ENCODE measurements at regions not wholly inside any gene's neighbourhood (a gene's known extent, or its start where the extent isn't known, plus 50 kb on each side); places are given as distances from the start of the nearest gene placed in this dataset.

DNA sequence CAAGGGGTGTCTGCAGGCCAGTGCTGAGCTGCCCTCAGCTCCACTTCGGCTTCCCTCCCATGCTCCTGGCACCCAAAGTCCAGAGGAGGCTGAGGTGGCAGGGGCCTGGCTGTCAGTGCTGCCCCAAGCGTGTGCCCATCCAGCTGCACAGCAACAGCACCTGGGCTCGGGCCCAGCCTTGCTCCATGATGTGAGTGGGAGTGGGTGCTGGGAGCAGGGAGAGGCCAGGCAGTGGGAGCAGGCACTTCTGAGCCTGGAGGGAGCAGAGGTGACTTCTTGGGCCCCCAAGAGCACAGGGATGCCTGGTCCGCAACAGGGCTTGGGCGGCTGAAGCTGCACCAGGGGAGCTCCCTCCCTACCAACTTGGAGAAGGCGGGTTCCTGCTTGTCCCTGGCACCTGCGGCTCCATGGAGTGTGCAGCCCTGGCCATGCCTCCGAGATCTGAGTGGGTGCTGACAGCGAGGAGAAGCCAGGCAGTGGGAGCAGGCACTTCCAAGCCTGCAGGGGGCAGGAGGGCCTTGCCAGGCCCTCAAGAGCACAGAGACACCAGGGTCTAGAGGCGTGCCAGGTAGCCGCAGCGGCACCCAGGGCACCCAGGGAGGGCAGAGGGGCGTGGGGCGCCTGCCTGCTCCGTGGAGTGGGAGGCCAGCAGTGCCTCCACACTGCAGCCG lies 366.7 kb upstream of the SGO1 start:
- Histone ChIP-seq H2BK20ac (ENCODE audit: low read length) (no peak overlapping the region), H3K4me1 (replicated peaks in 1 of 4; ENCODE audit: control insufficient read depth in 3 of 4, insufficient read depth in 4 of 4, low read length in 3 of 4) (no peaks in the 10 kb centered on the region), H3K36me3 (ENCODE audit: control insufficient read depth in 2 of 4, insufficient read depth in 4 of 4, low read length in 3 of 4) (no peaks in the 10 kb centered on the region; a peak in 1 of 8 replicates), H3K4me2 (ENCODE audit: insufficient read depth in 1 of 2, low read depth in 2 of 2, low read length in 2 of 2) (no peak overlapping the region), H2BK5ac (ENCODE audit: low read depth, low read length) (no peak overlapping the region), H2BK12ac (ENCODE audit: low read depth, low read length) (no peak overlapping the region), H3K9ac (replicated peaks in 1 of 4; ENCODE audit: extremely low read depth in 1 of 4, low read depth in 3 of 4, low read length in 3 of 4) (no peak overlapping the region), H2AFZ (ENCODE audit: low read length) (0 out of 2 replicates have a peak overlapping the region, but pooled peaks have one; percentile 20), H3K4ac (replicated peaks; ENCODE audit: insufficient read length, low read depth, low read length) (no peak overlapping the region), H3K27me3 (replicated peaks in 1 of 4; ENCODE audit: control insufficient read depth in 3 of 4, extremely low read depth in 1 of 4, insufficient read depth in 3 of 4, low read length in 3 of 4) (no peaks in the 10 kb centered on the region), H3K79me1 (ENCODE audit: low read depth, low read length) (no peaks in the 10 kb centered on the region), H3K23me2 (ENCODE audit: low read depth, low read length) (no peaks in the 10 kb centered on the region), H4K5ac (ENCODE audit: insufficient read length, low read depth, low read length) (no peak overlapping the region), H4K20me1 (replicated peaks in 1 of 2; ENCODE audit: control insufficient read depth in 1 of 2, insufficient read depth in 2 of 2, low read length in 2 of 2) (no peaks in the 10 kb centered on the region), H3K27ac (ENCODE audit: low read depth, low read length) (no peak overlapping the region), H3K23ac (ENCODE audit: insufficient read length) (no peak overlapping the region), H2AK5ac (ENCODE audit: low read depth, low read length) (no peak overlapping the region), H3K14ac (ENCODE audit: insufficient read length) (no peak overlapping the region), H3K4me3 (ENCODE audit: extremely low read depth in 1 of 4, insufficient read depth in 2 of 4, low read depth in 3 of 4, low read length in 4 of 4) (no peak overlapping the region), H3K9me3 (ENCODE audit: insufficient read depth in 2 of 2, low read depth in 1 of 2, low read length in 1 of 2) (peaks cover 0 to 9% of the 10 kb centered on the region in 2 experiments; a peak in 2 of 4 replicates), H3K79me2 (ENCODE audit: control insufficient read depth in 1 of 2, insufficient read depth in 2 of 2, low read length in 2 of 2) (no peaks in the 10 kb centered on the region), H2BK120ac (replicated peaks; ENCODE audit: low read depth, low read length) (no peak overlapping the region), H3K18ac (ENCODE audit: extremely low read depth, low read length) (no peak overlapping the region), H4K91ac (replicated peaks; ENCODE audit: insufficient read length, low read length) (no peak overlapping the region), H4K8ac (ENCODE audit: extremely low read depth, insufficient read depth, low read length) (no peak overlapping the region; the same call in 1 of the 2 replicates), H2BK15ac (ENCODE audit: low read length) (no peak overlapping the region), H3K56ac (replicated peaks; ENCODE audit: insufficient read length, low read depth, low read length) (no peak overlapping the region)
- DNase-seq (ENCODE audit: low read depth in 1 of 2, low spot score in 2 of 2) (no peak), FAIRE-seq (no peak)
- ChIA-PET CTCF (ENCODE audit: partially characterized antibody) (no interaction called here), POLR2A (ENCODE audit: partially characterized antibody) (no interaction called here)
- 91% methylated on average over 14 of the region's 16 CpGs; no CpG with 5 or more reads in 1 of the 2 experiments for WGBS, 2 experiments (ENCODE audit: extremely low coverage in 1 of 2, insufficient coverage in 1 of 2, insufficient read length in 1 of 2, insufficient replicate concordance in 2 of 2, low coverage in 1 of 2, low lambda C conversion rate in 2 of 2, missing lambda C conversion rate in 1 of 2)
- TF ChIP-seq FOSL1 (IDR thresholded peaks at IDR 0.05; ENCODE audit: insufficient read depth, low read depth, low read length), result no peak
- TF ChIP-seq RAD21 (IDR thresholded peaks at IDR 0.05 in 1 of 2, conservative IDR thresholded peaks at IDR 0.05 in 1 of 2; ENCODE audit: low read depth in 2 of 2, low read length in 2 of 2), result peak; percentile 8 to 42; a peak in 3 of 4 replicates
- TF ChIP-seq RXRA (IDR thresholded peaks at IDR 0.05; ENCODE audit: insufficient read depth, low read depth, low read length), result no peak
- TF ChIP-seq SRF (IDR thresholded peaks at IDR 0.05; ENCODE audit: low read depth, low read length), result no peak
- TF ChIP-seq TAF7 (optimal IDR thresholded peaks at IDR 0.05; ENCODE audit: borderline replicate concordance, low read depth, low read length), result no peak
- TF ChIP-seq SIX5 (IDR thresholded peaks at IDR 0.05; ENCODE audit: low read depth, low read length), result no peak
- no peak for TF ChIP-seq CBX5 (IDR thresholded peaks at IDR 0.05; ENCODE audit: low read depth, low read length)
- TF ChIP-seq EP300 (IDR thresholded peaks at IDR 0.05; ENCODE audit: borderline replicate concordance in 1 of 2, low read depth in 2 of 2, low read length in 2 of 2), result no peak
- TF ChIP-seq MAFK (IDR thresholded peaks at IDR 0.05; ENCODE audit: low read depth, low read length), result no peak
- TF ChIP-seq, protein P1, sequence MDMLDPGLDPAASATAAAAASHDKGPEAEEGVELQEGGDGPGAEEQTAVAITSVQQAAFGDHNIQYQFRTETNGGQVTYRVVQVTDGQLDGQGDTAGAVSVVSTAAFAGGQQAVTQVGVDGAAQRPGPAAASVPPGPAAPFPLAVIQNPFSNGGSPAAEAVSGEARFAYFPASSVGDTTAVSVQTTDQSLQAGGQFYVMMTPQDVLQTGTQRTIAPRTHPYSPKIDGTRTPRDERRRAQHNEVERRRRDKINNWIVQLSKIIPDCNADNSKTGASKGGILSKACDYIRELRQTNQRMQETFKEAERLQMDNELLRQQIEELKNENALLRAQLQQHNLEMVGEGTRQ (IDR thresholded peaks at IDR 0.05; ENCODE audit: low read length), result no peak
